NCI-H774 (cell line): ENCODE measurements at regions not wholly inside any gene's neighbourhood (a gene's known extent, or its start where the extent isn't known, plus 50 kb on each side); places are given as distances from the start of the nearest gene placed in this dataset.

Experiments used
- DNase-seq: peaks from one replicate; lab custom pipeline; 2025; lab: John Stamatoyannopoulos, UW

GRCh38 chr13:74194846-74195245 is 60.6 kb upstream of the KLF12 start:
- DNase-seq: no peak

- no peak for DNase-seq
Measured at GRCh38 chr13:74193391-74193790, 59.2 kb upstream of the KLF12 start.

GRCh38 chr13:74191410-74191809 is 57.2 kb upstream of the KLF12 start:
- DNase-seq: no peak

DNA sequence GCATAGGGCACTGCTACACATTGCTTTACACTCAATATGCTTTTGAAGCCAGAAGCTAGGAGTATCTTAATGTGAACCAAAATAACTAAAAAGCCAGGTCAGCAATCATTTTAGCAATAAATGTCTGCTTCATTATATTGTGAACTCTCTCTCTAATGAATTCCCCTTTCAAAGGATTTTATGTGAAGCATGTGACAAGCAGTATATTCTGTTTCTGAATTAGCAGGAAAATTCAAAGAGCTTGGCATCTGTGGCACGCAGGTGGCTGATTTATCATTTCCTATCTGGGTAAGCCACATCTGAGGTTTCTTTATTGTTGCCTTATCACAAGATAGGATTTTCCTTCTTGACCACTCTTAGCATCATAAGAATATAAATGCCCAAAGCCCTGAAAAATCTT is 56.8 kb upstream of the KLF12 start:
- no peak for DNase-seq

DNA sequence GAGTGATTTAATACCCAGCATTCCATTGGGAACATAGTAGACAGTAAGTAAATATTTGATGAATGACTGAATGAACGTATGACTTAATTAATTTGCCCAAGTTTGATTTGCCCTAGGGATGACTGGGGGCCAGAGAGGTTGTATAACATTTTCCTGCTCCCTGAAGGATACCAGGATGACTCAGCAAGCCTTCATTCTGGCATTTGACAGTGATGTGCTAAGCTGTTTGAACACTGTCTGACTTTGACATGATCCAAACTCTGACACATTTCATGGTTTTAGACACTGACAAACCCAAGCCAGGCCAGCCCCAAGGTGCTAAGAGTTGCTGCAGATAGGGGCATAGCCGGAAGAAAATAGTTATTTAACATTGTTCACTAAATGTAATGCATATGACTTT is 53.4 kb upstream of the KLF12 start:
- no peak for DNase-seq

DNA sequence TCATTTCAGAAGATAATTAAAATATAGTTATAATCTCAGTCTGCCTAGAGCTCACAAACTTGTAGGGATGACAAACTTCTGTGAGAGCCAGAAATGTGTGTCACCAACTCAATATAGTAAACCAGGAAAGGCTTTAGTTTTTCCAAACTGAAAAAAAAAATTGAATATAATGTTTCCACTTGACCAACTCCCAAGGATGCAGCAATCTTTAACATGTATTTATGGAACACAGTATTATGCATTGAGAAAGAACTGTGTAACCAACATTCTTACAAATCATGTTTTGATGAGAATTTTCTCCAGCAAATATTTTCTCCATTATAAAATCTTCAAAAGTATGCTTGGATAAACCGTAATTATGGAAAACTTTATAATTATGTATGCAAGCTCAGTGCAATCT is 50.1 kb upstream of the KLF12 start:
- DNase-seq: no peak
